Nephron progenitor cell (in vitro differentiated cells): ENCODE measurements at regions not wholly inside any gene's neighbourhood (a gene's known extent, or its start where the extent isn't known, plus 50 kb on each side); places are given as distances from the start of the nearest gene placed in this dataset.
A peak's percentile ranks its signal among the peaks of the same experiment; 100 is the strongest.

Experiments used
- DNase-seq: peaks from one replicate; pipeline ENCODE4 v3.0.0; 2021
- H3K27ac Mint-ChIP-seq: 2 replicates; pipeline ENCODE4 v1.8.0; 2021; ENCODE audit warnings: mild to moderate bottlenecking, moderate library complexity, mixed read lengths
- H3K27me3 Mint-ChIP-seq: 2 replicates; pipeline ENCODE4 v1.8.0; 2021; ENCODE audit warnings: mild to moderate bottlenecking, low read depth, mixed read lengths; ENCODE audit not compliant: poor library complexity
- H3K36me3 Mint-ChIP-seq: 2 replicates; pipeline ENCODE4 v1.8.0; 2021; ENCODE audit warnings: low read depth, mixed read lengths
- H3K4me1 Mint-ChIP-seq: 2 replicates; pipeline ENCODE4 v1.8.0; 2021; ENCODE audit warnings: mixed read lengths
- H3K4me3 Mint-ChIP-seq: 2 replicates; pipeline ENCODE4 v1.8.0; 2021; ENCODE audit warnings: mild to moderate bottlenecking, moderate library complexity, mixed read lengths
- H3K9me3 Mint-ChIP-seq: 2 replicates; pipeline ENCODE4 v1.8.0; 2021; ENCODE audit warnings: mild to moderate bottlenecking, moderate library complexity, mixed read lengths
- TF ChIP-seq, protein P1 (sequence below): fragments of 200-600 bp; sonication (generic); IDR thresholded peaks from 2 replicates; pipeline ENCODE4 v1.5.0; 2021; ENCODE audit warnings: antibody characterized with exemption

- no peak overlapping the region for H3K4me3 Mint-ChIP-seq
- TF ChIP-seq, protein P1, sequence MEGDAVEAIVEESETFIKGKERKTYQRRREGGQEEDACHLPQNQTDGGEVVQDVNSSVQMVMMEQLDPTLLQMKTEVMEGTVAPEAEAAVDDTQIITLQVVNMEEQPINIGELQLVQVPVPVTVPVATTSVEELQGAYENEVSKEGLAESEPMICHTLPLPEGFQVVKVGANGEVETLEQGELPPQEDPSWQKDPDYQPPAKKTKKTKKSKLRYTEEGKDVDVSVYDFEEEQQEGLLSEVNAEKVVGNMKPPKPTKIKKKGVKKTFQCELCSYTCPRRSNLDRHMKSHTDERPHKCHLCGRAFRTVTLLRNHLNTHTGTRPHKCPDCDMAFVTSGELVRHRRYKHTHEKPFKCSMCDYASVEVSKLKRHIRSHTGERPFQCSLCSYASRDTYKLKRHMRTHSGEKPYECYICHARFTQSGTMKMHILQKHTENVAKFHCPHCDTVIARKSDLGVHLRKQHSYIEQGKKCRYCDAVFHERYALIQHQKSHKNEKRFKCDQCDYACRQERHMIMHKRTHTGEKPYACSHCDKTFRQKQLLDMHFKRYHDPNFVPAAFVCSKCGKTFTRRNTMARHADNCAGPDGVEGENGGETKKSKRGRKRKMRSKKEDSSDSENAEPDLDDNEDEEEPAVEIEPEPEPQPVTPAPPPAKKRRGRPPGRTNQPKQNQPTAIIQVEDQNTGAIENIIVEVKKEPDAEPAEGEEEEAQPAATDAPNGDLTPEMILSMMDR = no peak
- peaks cover 27% of the 10 kb centered on the region for H3K4me1 Mint-ChIP-seq
- peak overlapping the region; percentile 83 for H3K27ac Mint-ChIP-seq
- DNase-seq = no peak
- H3K9me3 Mint-ChIP-seq = no peaks in the 10 kb centered on the region
- peaks cover 3% of the 10 kb centered on the region for H3K27me3 Mint-ChIP-seq
- H3K36me3 Mint-ChIP-seq = no peaks in the 10 kb centered on the region
Measured at GRCh38 chr14:65287264-65288131, 125.0 kb upstream of the FUT8 start.

DNA sequence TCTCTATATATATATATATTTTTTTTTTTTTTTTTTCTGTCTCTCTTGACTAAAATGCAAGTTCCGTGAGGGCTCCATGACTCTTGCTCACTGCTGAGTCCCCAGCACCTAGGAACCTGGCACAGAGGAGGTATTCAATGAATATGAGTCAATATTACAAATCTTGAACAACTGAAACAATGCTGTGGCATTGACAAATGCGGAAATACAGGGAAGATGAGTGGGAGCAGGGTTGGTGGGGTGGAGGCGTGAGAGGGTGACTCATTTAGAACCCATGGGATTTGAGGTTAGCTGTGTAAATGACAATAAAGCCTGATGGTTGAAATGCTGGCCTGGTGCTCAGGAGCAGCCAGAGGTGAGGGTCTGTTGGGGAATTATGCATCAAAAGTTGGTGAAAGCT is 121.7 kb upstream of the FUT8 start:
- TF ChIP-seq, protein P1 = no peak
- no peak for DNase-seq

GRCh38 chr14:65291531-65291930 is 121.0 kb upstream of the FUT8 start:
- Mint-ChIP-seq H3K27me3 (peaks cover 6% of the 10 kb centered on the region), H3K36me3 (no peaks in the 10 kb centered on the region), H3K9me3 (no peaks in the 10 kb centered on the region), H3K27ac (no peak overlapping the region), H3K4me1 (peaks cover 11% of the 10 kb centered on the region), H3K4me3 (no peak overlapping the region)
- TF ChIP-seq, protein P1 = no peak
- DNase-seq = no peak

More for the DNA sequence above, 121.7 kb upstream of the FUT8 start:
- Mint-ChIP-seq H3K27ac (no peak overlapping the region), H3K36me3 (no peaks in the 10 kb centered on the region), H3K4me3 (no peak overlapping the region), H3K9me3 (no peaks in the 10 kb centered on the region), H3K4me1 (peaks cover 11% of the 10 kb centered on the region), H3K27me3 (peaks cover 3% of the 10 kb centered on the region)

GRCh38 chr14:65294816-65295215 is 117.7 kb upstream of the FUT8 start:
- Mint-ChIP-seq H3K4me3 (no peak overlapping the region), H3K4me1 (no peaks in the 10 kb centered on the region), H3K36me3 (no peaks in the 10 kb centered on the region), H3K27ac (no peak overlapping the region), H3K9me3 (no peaks in the 10 kb centered on the region), H3K27me3 (peaks cover 15% of the 10 kb centered on the region)
- no peak for DNase-seq
- TF ChIP-seq, protein P1 = no peak

DNA sequence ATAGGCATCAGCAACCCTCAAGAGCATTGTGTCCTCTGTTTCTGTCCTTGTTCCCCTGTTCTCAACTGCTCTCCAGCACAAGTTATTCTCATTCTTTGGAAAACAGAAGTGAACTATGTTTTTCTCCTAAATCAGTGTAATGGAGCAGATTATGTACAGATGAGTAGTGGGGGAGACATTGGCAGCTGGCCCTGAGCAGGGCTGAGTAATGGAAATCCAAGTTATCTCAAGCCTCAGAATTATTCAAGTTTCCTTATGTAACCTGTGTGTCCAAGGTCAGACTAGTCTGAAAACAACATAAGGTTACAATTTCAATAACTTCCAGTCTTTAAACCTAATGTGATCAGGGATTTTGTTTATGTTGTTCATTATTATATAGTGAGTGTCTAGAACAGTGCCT is 116.1 kb upstream of the FUT8 start:
- Mint-ChIP-seq H3K27ac (no peak overlapping the region), H3K4me3 (no peak overlapping the region), H3K9me3 (no peaks in the 10 kb centered on the region), H3K27me3 (peaks cover 18% of the 10 kb centered on the region), H3K36me3 (no peaks in the 10 kb centered on the region), H3K4me1 (no peaks in the 10 kb centered on the region)
- TF ChIP-seq, protein P1 = no peak
- no peak for DNase-seq

GRCh38 chr14:65296876-65297275 is 115.7 kb upstream of the FUT8 start:
- H3K9me3 Mint-ChIP-seq = no peaks in the 10 kb centered on the region
- H3K27ac Mint-ChIP-seq = no peak overlapping the region
- no peak overlapping the region for H3K4me3 Mint-ChIP-seq
- TF ChIP-seq, protein P1 = no peak
- DNase-seq = no peak
- H3K27me3 Mint-ChIP-seq = peaks cover 19% of the 10 kb centered on the region
- peaks cover 4% of the 10 kb centered on the region for H3K4me1 Mint-ChIP-seq
- no peaks in the 10 kb centered on the region for H3K36me3 Mint-ChIP-seq
